ENCODE measurements at regions not wholly inside any gene's neighbourhood (a gene's known extent, or its start where the extent isn't known, plus 50 kb on each side); places are given as distances from the start of the nearest gene placed in this dataset.

- in situ Hi-C loops (cut with MboI; ENCODE audit: low sequenced_read_pairs) = no loop called here
Measured at GRCh38 chr2:8009010-8009597, 672.8 kb upstream of the ID2 start.

GRCh38 chr2:8015848-8016600 is 665.8 kb upstream of the ID2 start:
- in situ Hi-C loops (cut with MboI; ENCODE audit: low sequenced_read_pairs) = no loop called here

- in situ Hi-C loops (cut with MboI; ENCODE audit: low sequenced_read_pairs) = no loop called here
Measured at GRCh38 chr2:8016688-8017087, 665.2 kb upstream of the ID2 start.

GRCh38 chr2:8018956-8019355 is 662.9 kb upstream of the ID2 start:
- in situ Hi-C loops (cut with MboI; ENCODE audit: low sequenced_read_pairs) = no loop called here

GRCh38 chr2:8019934-8020333 is 661.9 kb upstream of the ID2 start:
- in situ Hi-C loops (cut with MboI; ENCODE audit: low sequenced_read_pairs) = no loop called here

- in situ Hi-C loops (cut with MboI; ENCODE audit: low sequenced_read_pairs) = no loop called here
Measured at GRCh38 chr2:8021921-8022320, 659.9 kb upstream of the ID2 start.

GRCh38 chr2:8022908-8023640 is 658.8 kb upstream of the ID2 start:
- in situ Hi-C loops (cut with MboI; ENCODE audit: low sequenced_read_pairs) = no loop called here

- in situ Hi-C loops (cut with MboI; ENCODE audit: low sequenced_read_pairs) = no loop called here
Measured at GRCh38 chr2:8024506-8024905, 657.4 kb upstream of the ID2 start.

- in situ Hi-C loops (cut with MboI; ENCODE audit: low sequenced_read_pairs) = no loop called here
Measured at GRCh38 chr2:8026381-8026780, 655.5 kb upstream of the ID2 start.

GRCh38 chr2:8027387-8027786 is 654.5 kb upstream of the ID2 start:
- in situ Hi-C loops (cut with MboI; ENCODE audit: low sequenced_read_pairs) = no loop called here

- in situ Hi-C loops (cut with MboI; ENCODE audit: low sequenced_read_pairs) = no loop called here
Measured at GRCh38 chr2:8028036-8028435, 653.8 kb upstream of the ID2 start.

GRCh38 chr2:8028436-8028835 is 653.4 kb upstream of the ID2 start:
- in situ Hi-C loops (cut with MboI; ENCODE audit: low sequenced_read_pairs) = no loop called here

- in situ Hi-C loops (cut with MboI; ENCODE audit: low sequenced_read_pairs) = no loop called here
Measured at GRCh38 chr2:8028981-8029380, 652.9 kb upstream of the ID2 start.

GRCh38 chr2:8030573-8031303 is 651.1 kb upstream of the ID2 start:
- in situ Hi-C loops (cut with MboI; ENCODE audit: low sequenced_read_pairs) = no loop called here

- in situ Hi-C loops (cut with MboI; ENCODE audit: low sequenced_read_pairs) = no loop called here
Measured at GRCh38 chr2:8031370-8031769, 650.5 kb upstream of the ID2 start.

- in situ Hi-C loops (cut with MboI; ENCODE audit: low sequenced_read_pairs) = no loop called here
Measured at GRCh38 chr2:8033546-8034096, 648.2 kb upstream of the ID2 start.

GRCh38 chr2:8036366-8036765 is 645.5 kb upstream of the ID2 start:
- in situ Hi-C loops (cut with MboI; ENCODE audit: low sequenced_read_pairs) = no loop called here

GRCh38 chr2:8039732-8040131 is 642.1 kb upstream of the ID2 start:
- in situ Hi-C loops (cut with MboI; ENCODE audit: low sequenced_read_pairs) = no loop called here

- in situ Hi-C loops (cut with MboI; ENCODE audit: low sequenced_read_pairs) = no loop called here
Measured at GRCh38 chr2:8043295-8043694, 638.6 kb upstream of the ID2 start.

- in situ Hi-C loops (cut with MboI; ENCODE audit: low sequenced_read_pairs) = no loop called here
Measured at GRCh38 chr2:8044046-8044594, 637.7 kb upstream of the ID2 start.

GRCh38 chr2:8045081-8045614 is 636.7 kb upstream of the ID2 start:
- in situ Hi-C loops (cut with MboI; ENCODE audit: low sequenced_read_pairs) = no loop called here
